Stimulated activated CD8-positive, alpha-beta memory T cell treated with anti-CD3 and anti-CD28 coated beads, Interleukin-7, amount 100 ng/mL, for 4 hours (primary cell): ENCODE measurements at regions not wholly inside any gene's neighbourhood (a gene's known extent, or its start where the extent isn't known, plus 50 kb on each side); places are given as distances from the start of the nearest gene placed in this dataset.
"Not testable (repeated sequence)": the region's sequence is repeated elsewhere in the genome, so short reads cannot be mapped to it uniquely, and the experiment has no call there.

Experiments used
- DNase-seq, 2 donors: peaks; one replicate each; pipeline ENCODE4 v3.0.0-alpha.2; 2020; ENCODE audit warnings: low read depth in 2 of 2

- no peak for DNase-seq
These were observed 169.6 kb downstream of the EDEM1 start for GRCh38 chr3:5357089-5357488.

DNA sequence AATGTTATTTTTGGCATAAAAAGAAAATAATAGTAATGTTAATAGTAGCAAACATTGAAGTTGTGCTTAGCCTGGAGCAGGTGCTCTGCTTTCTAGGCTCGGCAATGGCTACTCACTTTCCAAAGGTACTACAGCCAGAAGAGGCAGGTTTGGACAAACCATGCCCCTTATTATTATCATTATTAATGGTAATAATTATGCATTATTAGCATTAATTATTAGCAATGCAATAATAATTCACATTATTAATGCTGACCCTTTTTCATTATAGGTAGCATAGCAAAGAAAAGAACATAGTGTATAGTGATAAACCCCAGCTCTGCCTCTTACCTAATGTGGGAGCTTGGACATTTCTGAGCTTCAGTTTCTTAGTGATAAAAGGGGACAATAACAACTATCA lies 171.4 kb downstream of the EDEM1 start:
- DNase-seq = no peak

- DNase-seq = no peak
These were observed 172.9 kb downstream of the EDEM1 start for GRCh38 chr3:5360453-5360852.

DNA sequence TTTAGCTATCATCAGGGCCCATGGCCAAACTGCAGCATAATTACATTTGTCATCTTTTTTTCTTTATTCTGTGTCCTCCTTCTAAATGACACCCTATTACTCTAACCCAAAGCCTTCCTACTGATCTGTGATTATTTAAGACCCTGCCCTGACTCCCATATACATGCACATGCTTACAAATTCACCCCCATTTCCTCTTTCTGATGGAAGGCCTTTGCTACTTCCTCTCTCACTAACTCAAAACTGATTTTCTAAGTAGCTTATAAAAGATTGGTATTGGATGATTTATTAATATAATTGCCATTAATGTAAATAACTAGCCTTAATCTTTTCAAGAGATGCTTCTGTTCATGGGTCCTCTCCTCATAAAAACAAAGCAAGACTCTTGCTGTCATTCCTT lies 179.2 kb downstream of the EDEM1 start:
- DNase-seq = no peak

DNA sequence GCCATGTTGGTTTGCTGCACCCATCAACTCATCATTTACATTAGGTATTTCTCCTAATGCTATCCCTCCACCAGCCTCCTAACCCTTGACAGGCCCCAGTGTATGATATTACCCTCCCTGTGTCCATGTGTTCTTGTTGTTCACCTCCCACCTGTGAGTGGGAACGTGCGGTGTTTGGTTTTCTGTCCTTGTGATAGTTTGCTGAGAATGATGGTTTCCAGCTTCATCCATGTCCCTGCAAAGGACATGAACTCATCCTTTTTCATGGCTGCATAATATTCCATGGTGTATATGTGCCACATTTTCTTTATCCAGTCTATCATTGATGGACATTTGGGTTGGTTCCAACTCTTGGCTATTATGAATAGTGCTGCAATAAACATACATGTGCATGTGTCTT lies 184.0 kb downstream of the EDEM1 start:
- not testable (repeated sequence) for DNase-seq

- DNase-seq = no peak
These were observed 189.3 kb downstream of the EDEM1 start for GRCh38 chr3:5376761-5377160.

DNA sequence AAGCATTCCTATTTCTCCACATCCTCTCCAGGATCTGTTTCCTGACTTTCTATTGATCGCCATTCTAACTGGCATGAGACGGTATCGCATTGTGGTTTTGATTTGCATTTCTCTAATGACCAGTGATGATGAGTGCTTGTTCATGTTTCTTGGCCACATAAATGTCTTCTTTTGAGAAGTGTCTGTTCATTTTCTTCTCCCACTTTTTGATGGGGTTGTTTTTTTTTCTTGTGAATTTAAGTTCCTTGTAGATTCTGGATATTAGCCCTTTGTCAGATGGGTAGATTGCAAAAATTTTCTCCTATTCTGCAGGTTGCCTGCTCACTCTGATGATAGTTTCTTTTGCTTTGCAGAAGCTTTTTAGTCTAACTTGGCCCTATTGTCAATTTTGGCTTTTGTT lies 191.8 kb downstream of the EDEM1 start:
- DNase-seq = not testable (repeated sequence)

- not testable (repeated sequence) for DNase-seq
These were observed 196.2 kb downstream of the EDEM1 start for GRCh38 chr3:5383486-5384263.

DNA sequence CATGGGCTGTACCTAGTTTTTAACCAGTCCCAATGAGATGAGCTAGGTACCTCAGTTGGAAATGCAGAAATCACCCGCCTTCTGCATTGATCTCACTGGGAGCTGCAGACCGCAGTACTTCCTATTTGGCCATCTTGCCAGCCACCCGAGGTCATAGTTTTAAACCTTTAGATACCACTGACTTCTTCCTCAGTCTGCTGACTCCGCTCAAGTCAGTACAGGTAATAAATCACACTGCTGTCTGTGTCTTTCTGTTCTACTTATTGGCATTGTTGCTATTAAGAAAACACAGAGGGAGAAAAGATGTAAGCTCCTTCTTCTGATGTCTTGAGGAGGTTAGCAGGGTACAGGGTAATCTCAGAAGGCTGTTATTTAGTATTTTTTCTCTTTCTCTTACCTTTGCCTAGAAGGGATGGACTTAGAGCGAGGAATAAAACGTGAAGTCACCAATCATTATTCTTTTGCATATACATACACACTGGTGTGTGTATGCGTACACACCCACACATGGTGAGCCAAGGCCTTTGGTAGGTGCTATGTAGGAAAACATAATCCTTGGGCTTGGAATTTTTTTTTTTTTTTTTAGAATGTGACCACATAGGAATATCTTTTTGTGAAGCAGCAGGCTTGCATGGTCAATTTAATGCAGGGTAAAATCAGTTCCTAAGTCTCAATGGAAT lies 197.2 kb downstream of the EDEM1 start:
- no peak for DNase-seq

- no peak for DNase-seq
These were observed 200.6 kb downstream of the EDEM1 start for GRCh38 chr3:5388091-5388490.

GRCh38 chr3:5389057-5389456 lies 201.6 kb downstream of the EDEM1 start:
- DNase-seq = no peak

DNA sequence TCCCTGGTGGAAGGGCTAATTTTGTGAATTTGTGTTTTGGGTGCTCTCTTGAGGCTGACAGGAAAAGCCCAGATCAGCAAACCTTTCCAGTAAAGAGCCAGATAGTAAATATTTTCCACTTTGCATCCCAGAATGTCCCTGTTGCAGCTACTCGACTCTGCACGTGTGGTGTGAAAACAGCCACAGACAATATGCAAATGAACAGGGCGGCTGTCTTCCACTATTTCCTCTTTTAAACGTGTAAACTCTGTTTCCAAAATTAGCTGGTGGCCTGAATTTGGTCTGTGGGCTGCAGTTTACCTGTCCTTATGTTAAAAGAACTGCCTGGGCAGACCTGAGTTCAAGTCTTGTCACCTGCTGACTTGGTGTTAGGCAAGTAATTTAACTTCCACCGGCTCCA lies 202.7 kb downstream of the EDEM1 start:
- no peak for DNase-seq

GRCh38 chr3:5390936-5391625 lies 203.6 kb downstream of the EDEM1 start:
- no peak for DNase-seq

- no peak for DNase-seq
These were observed 213.5 kb downstream of the EDEM1 start for GRCh38 chr3:5401002-5401401.

GRCh38 chr3:5404718-5405117 lies 217.2 kb downstream of the EDEM1 start:
- DNase-seq = no peak

- no peak for DNase-seq
These were observed 224.3 kb downstream of the EDEM1 start for GRCh38 chr3:5411786-5412185.

DNA sequence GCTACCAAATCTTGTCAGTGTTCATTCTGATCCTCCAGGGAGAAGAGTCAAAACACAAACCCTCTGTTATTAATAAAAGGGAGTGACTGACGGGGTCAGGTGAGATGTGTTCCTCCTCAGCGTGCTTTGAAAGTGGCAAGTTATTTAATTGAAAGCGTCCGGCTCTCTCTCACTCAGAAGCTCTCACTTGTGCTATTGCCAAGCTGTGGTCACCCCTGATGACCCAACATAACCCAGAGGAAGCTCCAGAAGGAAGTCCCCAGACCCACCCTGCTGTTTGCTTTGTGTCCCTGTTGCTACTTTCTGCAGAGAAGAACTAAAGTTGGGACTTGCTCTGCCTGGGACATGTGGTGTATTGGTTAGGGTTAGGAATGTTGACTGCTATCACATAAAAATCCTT lies 235.6 kb downstream of the EDEM1 start:
- DNase-seq = no peak

- DNase-seq = no peak
These were observed 236.0 kb downstream of the EDEM1 start for GRCh38 chr3:5423523-5423922.

DNA sequence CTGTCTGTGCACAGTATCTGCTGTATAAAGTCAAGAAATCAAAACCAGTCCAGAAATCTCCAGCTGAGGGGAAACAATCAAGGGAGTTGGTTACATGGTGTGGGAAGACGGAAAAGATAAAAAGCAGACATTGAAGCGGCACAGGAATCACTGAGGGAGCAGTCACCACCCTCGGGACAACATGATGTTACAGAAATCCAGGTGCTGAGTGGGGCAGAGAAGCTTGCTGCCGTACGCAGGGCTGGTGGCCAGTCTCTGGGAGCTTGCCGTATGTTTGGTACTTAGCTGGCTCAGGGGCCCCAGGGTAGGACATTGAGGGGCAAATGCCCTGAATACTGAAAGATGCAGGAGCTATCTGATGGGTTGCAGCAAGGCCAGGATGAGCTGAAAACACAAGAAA lies 237.9 kb downstream of the EDEM1 start:
- no peak for DNase-seq

GRCh38 chr3:5426094-5426883 lies 238.8 kb downstream of the EDEM1 start:
- peak; percentile 11 to 12 for DNase-seq

- DNase-seq = no peak
These were observed 239.5 kb downstream of the EDEM1 start for GRCh38 chr3:5427021-5427420.

DNA sequence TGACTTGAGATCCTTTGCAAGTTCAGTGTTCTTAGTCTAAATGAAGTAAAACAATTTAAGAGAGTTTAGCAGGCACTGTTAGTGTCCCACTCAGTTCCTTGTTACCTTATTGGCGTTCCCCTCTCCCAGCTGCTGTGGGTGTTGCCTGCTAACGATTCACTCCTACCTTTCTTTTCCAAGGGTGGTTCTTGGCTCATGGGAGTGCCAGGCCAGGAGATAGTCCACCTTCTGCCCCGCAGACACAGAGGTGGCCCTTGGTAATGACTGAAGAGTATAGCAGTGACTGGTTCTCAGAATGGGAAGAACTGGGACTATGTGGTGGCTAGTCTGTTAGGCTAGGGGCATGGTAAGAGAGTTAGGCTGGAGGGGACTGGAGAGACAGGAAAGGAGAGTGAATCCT lies 240.4 kb downstream of the EDEM1 start:
- DNase-seq = no peak
